HG03175 (cell line): ENCODE measurements at regions not wholly inside any gene's neighbourhood (a gene's known extent, or its start where the extent isn't known, plus 50 kb on each side); places are given as distances from the start of the nearest gene placed in this dataset.

Source experiments
- ATAC-seq: cut with Tn5 transposase; IDR thresholded peaks from one replicate; pipeline ENCODE4 v1.9.1; 2021; ENCODE audit warnings: mild to moderate bottlenecking, moderate library complexity; ENCODE audit not compliant: unreplicated experiment

- no peak for ATAC-seq
These were observed 254.6 kb upstream of the NR2F2 start for GRCh38 chr15:96075895-96076294.

- ATAC-seq: no peak
These were observed 254.2 kb upstream of the NR2F2 start for GRCh38 chr15:96076350-96076749.

GRCh38 chr15:96079041-96079440 is 251.5 kb upstream of the NR2F2 start:
- ATAC-seq: no peak

GRCh38 chr15:96079882-96080281 is 250.6 kb upstream of the NR2F2 start:
- no peak for ATAC-seq

GRCh38 chr15:96086164-96086563 is 244.3 kb upstream of the NR2F2 start:
- ATAC-seq: no peak

- ATAC-seq: no peak
These were observed 243.2 kb upstream of the NR2F2 start for GRCh38 chr15:96087180-96087884.

- no peak for ATAC-seq
These were observed 241.8 kb upstream of the NR2F2 start for GRCh38 chr15:96088650-96089049.

GRCh38 chr15:96089405-96090058 is 241.0 kb upstream of the NR2F2 start:
- no peak for ATAC-seq

GRCh38 chr15:96092186-96092585 is 238.3 kb upstream of the NR2F2 start:
- ATAC-seq: no peak

GRCh38 chr15:96093063-96093462 is 237.4 kb upstream of the NR2F2 start:
- ATAC-seq: no peak

GRCh38 chr15:96097661-96098060 is 232.8 kb upstream of the NR2F2 start:
- no peak for ATAC-seq

GRCh38 chr15:96102631-96103030 is 227.9 kb upstream of the NR2F2 start:
- ATAC-seq: no peak

DNA sequence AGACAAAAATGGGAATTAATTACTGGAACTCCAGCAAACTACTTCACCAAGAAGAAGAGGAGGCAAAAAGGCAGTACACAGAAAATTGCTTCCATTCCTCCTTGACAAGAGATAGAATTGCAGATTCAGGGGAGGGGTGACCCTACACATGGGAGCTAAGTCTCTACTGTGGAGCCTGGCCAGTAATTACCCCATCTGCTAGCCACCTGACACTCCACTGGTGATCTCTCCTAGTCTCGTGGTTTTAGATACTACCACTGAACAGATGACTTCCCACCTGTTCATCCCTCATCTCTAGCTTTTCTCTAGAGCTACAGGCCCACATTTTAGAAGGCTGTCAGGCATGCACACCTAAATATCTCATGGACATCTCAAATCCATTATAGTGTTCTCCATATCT is 224.3 kb upstream of the NR2F2 start:
- no peak for ATAC-seq

- ATAC-seq: no peak
These were observed 223.9 kb upstream of the NR2F2 start for GRCh38 chr15:96106628-96107027.

- no peak for ATAC-seq
These were observed 222.6 kb upstream of the NR2F2 start for GRCh38 chr15:96107916-96108315.

GRCh38 chr15:96108405-96108804 is 222.1 kb upstream of the NR2F2 start:
- ATAC-seq: no peak

DNA sequence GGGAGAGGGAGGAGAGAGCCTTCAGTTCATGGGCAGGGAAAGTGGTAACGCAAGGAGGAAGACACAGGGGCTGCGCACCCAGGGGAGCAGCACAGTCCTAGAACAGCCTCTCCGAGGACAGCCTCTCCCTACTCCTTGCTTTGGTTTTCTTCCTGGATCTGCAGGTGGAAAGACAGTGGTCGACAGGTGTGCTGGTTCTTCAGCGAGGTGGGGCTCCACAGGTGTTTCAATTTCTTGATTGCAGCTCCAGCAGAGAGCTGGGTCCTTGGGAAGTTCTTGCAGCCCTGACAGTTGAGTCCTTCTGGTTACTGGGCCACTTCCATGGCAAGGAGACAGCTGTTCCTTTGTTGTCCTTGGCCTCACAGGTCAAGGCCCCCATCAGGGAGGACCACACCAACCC is 220.7 kb upstream of the NR2F2 start:
- no peak for ATAC-seq

DNA sequence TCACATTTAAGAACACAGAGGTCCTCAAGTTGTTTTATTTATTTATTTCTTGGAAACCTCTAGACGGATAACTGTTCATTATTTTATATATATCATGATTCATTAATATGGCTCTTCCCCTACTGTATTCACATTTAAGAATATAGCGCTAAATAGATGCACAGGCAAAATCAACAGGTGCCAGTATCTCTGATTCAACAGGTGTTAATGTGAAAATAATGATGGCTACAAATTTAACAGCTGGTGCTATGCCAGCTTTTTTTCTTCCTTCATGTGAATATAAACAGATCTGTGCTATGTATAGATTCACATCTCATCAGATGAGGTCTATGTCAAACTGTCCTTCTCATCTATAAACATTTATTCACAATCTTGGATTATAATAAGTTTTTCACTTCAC is 218.5 kb upstream of the NR2F2 start:
- no peak for ATAC-seq

- no peak for ATAC-seq
These were observed 214.9 kb upstream of the NR2F2 start for GRCh38 chr15:96115642-96116041.

DNA sequence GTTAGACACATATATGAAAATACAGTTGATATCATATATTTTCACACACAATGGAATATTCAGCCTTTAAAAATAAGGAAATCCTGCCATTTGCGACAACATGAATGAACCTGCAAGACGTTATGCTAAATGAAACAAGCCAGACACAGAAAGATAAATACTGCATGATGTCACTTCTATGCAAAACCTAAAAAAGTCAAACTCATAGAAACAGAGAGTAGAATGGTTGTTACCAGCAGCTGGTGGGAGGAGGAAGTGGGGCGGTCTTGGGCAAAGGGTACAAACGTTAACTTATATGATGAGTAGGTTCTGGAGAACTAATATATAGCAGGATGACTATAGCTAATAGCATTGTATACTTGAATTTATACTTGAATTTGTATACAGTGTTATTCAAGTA is 213.2 kb upstream of the NR2F2 start:
- ATAC-seq: no peak

- no peak for ATAC-seq
These were observed 210.8 kb upstream of the NR2F2 start for GRCh38 chr15:96119734-96120133.

DNA sequence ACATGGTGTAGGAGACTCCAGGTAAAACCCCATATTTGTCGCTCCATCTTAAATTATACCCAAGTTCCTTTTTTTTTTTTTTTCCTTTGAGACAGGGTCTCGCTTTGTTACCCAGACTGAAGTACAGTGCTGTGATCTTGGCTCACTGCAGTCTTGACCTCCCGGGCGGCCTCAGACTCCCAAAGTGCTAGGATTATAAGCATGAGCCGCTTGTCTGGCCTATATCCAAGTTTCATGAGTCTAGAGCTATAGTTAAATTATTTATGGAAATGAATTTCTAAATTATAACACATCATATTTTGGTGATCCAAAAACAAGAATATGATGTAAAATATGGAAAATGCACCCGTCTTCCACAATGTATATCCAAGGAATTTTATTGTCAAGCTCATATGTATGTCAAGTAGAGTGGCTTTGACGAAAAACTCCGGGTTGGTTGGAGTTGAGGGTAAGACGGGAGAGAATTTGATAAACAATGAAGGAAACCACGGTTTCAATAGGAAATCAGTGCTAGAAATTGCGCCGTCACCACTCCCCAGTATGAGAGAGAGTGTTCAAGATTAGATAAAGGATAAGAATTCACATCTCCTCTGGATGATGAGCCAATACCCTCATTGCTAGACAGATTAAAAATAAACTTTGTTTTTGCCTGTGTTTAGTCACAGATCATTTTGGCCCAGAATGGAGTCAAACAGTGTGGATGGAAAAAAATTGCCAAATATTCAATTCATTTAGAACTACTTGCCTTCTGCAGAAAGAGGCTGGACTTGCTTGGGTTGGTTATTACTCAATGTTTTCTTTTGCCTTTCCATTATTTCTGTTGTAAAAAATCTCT is 209.2 kb upstream of the NR2F2 start:
- no peak for ATAC-seq
